K562 (cell line): ENCODE measurements at regions not wholly inside any gene's neighbourhood (a gene's known extent, or its start where the extent isn't known, plus 50 kb on each side); places are given as distances from the start of the nearest gene placed in this dataset.

Experiments
- CSDE1 ChIP-seq, 2 experiments: fragments of 450-650 bp; IDR thresholded peaks; 2 replicates each; pipeline ENCODE4 v1.6.1; 2016; ENCODE audit warnings: mild to moderate bottlenecking in 1 of 2
- FUS ChIP-seq: fragments of 200-400 bp; formaldehyde crosslinking; optimal IDR thresholded peaks from 2 replicates; pipeline ENCODE3; 2017; ENCODE audit warnings: low read depth, low read length
- SIN3A ChIP-seq, 2 experiments: fragments of 150-350 bp in 1 of 2; IDR thresholded peaks; 2 replicates each; pipeline ENCODE4 v1.6.1; 2011 to 2016; ENCODE audit warnings: borderline replicate concordance in 2 of 2, low read depth in 2 of 2, low read length in 2 of 2, mild to moderate bottlenecking in 2 of 2, moderate library complexity in 2 of 2; ENCODE audit not compliant: control insufficient read depth in 1 of 2
- SIX5 ChIP-seq, 2 experiments: IDR thresholded peaks; 2 replicates each; pipeline ENCODE4 v1.6.1; 2011; ENCODE audit warnings: low read length in 2 of 2, borderline replicate concordance in 1 of 2, low read depth in 1 of 2, mild to moderate bottlenecking in 1 of 2, moderate library complexity in 1 of 2; ENCODE audit not compliant: insufficient read depth in 1 of 2
- SMARCC2 ChIP-seq: fragments of 450-650 bp; IDR thresholded peaks from 2 replicates; pipeline ENCODE4 v1.6.1; 2017; ENCODE audit warnings: antibody characterized with exemption, moderate library complexity, mild to moderate bottlenecking, low read depth
- ZNF175 ChIP-seq: fragments of 200-800 bp; sonication (Bioruptor generic); IDR thresholded peaks from 2 replicates; pipeline ENCODE4 v1.6.1; 2016; ENCODE audit warnings: low read depth, mild to moderate bottlenecking, missing genetic modification characterization, missing compliant biosample characterization
- TF ChIP-seq, protein P1 (sequence below): fragments of 200-800 bp; sonication (Bioruptor generic); IDR thresholded peaks from 2 replicates; pipeline ENCODE4 v1.6.1; 2017; ENCODE audit warnings: missing genetic modification characterization, missing compliant biosample characterization
- TF ChIP-seq, protein P2 (sequence below), 2 experiments: fragments of 450-650 bp; IDR thresholded peaks; 2 replicates each; pipeline ENCODE4 v1.6.1; 2016
- TF ChIP-seq, protein P3 (sequence below): fragments of 250-450 bp; sonication (Bioruptor Pico); IDR thresholded peaks from 2 replicates; pipeline ENCODE4 v1.5.0; 2021
- TF ChIP-seq, protein P4 (sequence below): sonication (generic); formaldehyde crosslinking; IDR thresholded peaks from 2 replicates; pipeline ENCODE4 v1.8.0; 2022; ENCODE audit warnings: mild to moderate bottlenecking, missing genetic modification reagents

DNA sequence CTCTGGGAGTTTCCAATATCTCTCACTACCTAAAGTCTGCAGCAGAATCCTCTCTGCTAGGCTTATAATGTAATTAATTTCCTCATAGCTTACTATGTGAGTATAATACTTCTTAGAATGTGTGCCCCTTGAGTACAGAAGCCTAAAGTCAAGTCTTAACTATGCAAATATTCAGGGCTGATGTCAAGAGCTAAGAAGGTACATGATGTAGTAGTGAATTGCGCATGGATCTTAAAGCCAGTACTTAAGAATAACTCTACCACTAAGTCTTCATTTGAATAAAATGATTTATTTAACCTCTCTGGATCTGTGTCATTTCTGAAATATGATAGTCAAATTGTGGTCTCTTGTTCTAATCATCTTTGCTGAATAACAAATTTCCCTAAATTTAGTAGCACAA is 442.9 kb downstream of the DTWD2 start (continued):
- TF ChIP-seq SIN3A (IDR thresholded peaks at IDR 0.05; ENCODE audit: borderline replicate concordance in 2 of 2, control insufficient read depth in 1 of 2, low read depth in 2 of 2, low read length in 2 of 2) (no peak), FUS (no peak), SMARCC2 (no peak), SIX5 (IDR thresholded peaks at IDR 0.05; ENCODE audit: borderline replicate concordance in 1 of 2, insufficient read depth in 1 of 2, low read depth in 1 of 2, low read length in 2 of 2) (no peak), ZNF175 (CRISPR knock-in tag) (no peak), CSDE1 (IDR thresholded peaks at IDR 0.05) (no peak)
- TF ChIP-seq, protein P1, sequence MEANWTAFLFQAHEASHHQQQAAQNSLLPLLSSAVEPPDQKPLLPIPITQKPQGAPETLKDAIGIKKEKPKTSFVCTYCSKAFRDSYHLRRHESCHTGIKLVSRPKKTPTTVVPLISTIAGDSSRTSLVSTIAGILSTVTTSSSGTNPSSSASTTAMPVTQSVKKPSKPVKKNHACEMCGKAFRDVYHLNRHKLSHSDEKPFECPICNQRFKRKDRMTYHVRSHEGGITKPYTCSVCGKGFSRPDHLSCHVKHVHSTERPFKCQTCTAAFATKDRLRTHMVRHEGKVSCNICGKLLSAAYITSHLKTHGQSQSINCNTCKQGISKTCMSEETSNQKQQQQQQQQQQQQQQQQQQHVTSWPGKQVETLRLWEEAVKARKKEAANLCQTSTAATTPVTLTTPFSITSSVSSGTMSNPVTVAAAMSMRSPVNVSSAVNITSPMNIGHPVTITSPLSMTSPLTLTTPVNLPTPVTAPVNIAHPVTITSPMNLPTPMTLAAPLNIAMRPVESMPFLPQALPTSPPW (CRISPR knock-in tag): no peak
- TF ChIP-seq, protein P2, sequence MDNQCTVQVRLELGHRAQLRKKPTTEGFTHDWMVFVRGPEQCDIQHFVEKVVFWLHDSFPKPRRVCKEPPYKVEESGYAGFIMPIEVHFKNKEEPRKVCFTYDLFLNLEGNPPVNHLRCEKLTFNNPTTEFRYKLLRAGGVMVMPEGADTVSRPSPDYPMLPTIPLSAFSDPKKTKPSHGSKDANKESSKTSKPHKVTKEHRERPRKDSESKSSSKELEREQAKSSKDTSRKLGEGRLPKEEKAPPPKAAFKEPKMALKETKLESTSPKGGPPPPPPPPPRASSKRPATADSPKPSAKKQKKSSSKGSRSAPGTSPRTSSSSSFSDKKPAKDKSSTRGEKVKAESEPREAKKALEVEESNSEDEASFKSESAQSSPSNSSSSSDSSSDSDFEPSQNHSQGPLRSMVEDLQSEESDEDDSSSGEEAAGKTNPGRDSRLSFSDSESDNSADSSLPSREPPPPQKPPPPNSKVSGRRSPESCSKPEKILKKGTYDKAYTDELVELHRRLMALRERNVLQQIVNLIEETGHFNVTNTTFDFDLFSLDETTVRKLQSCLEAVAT (IDR thresholded peaks at IDR 0.05): no peak
- TF ChIP-seq, protein P3, sequence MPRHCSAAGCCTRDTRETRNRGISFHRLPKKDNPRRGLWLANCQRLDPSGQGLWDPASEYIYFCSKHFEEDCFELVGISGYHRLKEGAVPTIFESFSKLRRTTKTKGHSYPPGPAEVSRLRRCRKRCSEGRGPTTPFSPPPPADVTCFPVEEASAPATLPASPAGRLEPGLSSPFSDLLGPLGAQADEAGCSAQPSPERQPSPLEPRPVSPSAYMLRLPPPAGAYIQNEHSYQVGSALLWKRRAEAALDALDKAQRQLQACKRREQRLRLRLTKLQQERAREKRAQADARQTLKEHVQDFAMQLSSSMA (CRISPR knock-in tag): no peak
- TF ChIP-seq, protein P4, sequence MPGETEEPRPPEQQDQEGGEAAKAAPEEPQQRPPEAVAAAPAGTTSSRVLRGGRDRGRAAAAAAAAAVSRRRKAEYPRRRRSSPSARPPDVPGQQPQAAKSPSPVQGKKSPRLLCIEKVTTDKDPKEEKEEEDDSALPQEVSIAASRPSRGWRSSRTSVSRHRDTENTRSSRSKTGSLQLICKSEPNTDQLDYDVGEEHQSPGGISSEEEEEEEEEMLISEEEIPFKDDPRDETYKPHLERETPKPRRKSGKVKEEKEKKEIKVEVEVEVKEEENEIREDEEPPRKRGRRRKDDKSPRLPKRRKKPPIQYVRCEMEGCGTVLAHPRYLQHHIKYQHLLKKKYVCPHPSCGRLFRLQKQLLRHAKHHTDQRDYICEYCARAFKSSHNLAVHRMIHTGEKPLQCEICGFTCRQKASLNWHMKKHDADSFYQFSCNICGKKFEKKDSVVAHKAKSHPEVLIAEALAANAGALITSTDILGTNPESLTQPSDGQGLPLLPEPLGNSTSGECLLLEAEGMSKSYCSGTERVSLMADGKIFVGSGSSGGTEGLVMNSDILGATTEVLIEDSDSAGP (CRISPR knock-in tag): no peak
